ENCODE measurements at regions not wholly inside any gene's neighbourhood (a gene's known extent, or its start where the extent isn't known, plus 50 kb on each side); places are given as distances from the start of the nearest gene placed in this dataset.

- no peaks in the 10 kb centered on the region for H3K9me3 ChIP-seq (replicated peaks; ENCODE audit: control insufficient read depth, insufficient read depth, low read depth, low read length)
- ChIA-PET CTCF (ENCODE audit: low intra/inter-chr PET ratio) (no interaction called here), POLR2A (no interaction called here)
- no peak overlapping the region for H3K9ac ChIP-seq (ENCODE audit: insufficient read depth in 1 of 2, low read depth in 2 of 2, low read length in 2 of 2)
- no peaks in the 10 kb centered on the region for H4K20me1 ChIP-seq (replicated peaks; ENCODE audit: control insufficient read depth, insufficient read depth, low read length)
- H3K36me3 ChIP-seq (ENCODE audit: control insufficient read depth, insufficient read depth, low read length) = no peaks in the 10 kb centered on the region
- H3K79me2 ChIP-seq (ENCODE audit: control insufficient read depth, insufficient read depth, low read length) = no peaks in the 10 kb centered on the region
- intact Hi-C loops (cut with micrococcal nuclease) = no loop called here
- H3K4me1 ChIP-seq (replicated peaks in 1 of 2; ENCODE audit: control insufficient read depth in 2 of 2, insufficient read depth in 2 of 2, low read length in 2 of 2) = no peaks in the 10 kb centered on the region
- ATAC-seq = no peak
- H3K27me3 ChIP-seq (ENCODE audit: control insufficient read depth in 2 of 2, insufficient read depth in 2 of 2, low read length in 2 of 2) = no peaks in the 10 kb centered on the region
- no peak for FAIRE-seq
- DNase-seq (ENCODE audit: extremely low read depth in 1 of 4, low spot score in 3 of 4) = no peak
- no peaks in the 10 kb centered on the region for H3K9me1 ChIP-seq (ENCODE audit: control insufficient read depth, insufficient read depth, low read length)
- 8% methylated on average over 5 of the region's 5 CpGs for WGBS (ENCODE audit: insufficient coverage, low coverage, missing lambda C conversion rate)
- no peak overlapping the region for H3K4me3 ChIP-seq
- no peak overlapping the region for H3K27ac ChIP-seq (ENCODE audit: extremely low read depth, low read depth, low read length)
- in situ Hi-C loops (cut with MboI) = no loop called here
- H2AFZ ChIP-seq (ENCODE audit: low read depth, low read length) = no peak overlapping the region
- no peak overlapping the region for H3K4me2 ChIP-seq (ENCODE audit: insufficient read depth, low read length)
- BruUV-seq (replicated peaks) = no TSS peak
- TF ChIP-seq ATF2 (CRISPR knock-in tag; IDR thresholded peaks at IDR 0.05) = no peak
- no peak for TF ChIP-seq ZFPM2 (CRISPR knock-in tag; IDR thresholded peaks at IDR 0.05)
- no peak for TF ChIP-seq GABPB2 (CRISPR knock-in tag; conservative IDR thresholded peaks at IDR 0.05)
- no peak for TF ChIP-seq ZNF174 (CRISPR knock-in tag; IDR thresholded peaks at IDR 0.05)
- TF ChIP-seq MIER1 (IDR thresholded peaks at IDR 0.05; ENCODE audit: low read depth) = no peak
- no peak for TF ChIP-seq MXI1 (IDR thresholded peaks at IDR 0.05; ENCODE audit: low read depth, low read length)
- no peak for TF ChIP-seq SOX6 (IDR thresholded peaks at IDR 0.05)
- no peak for TF ChIP-seq KAT8 (IDR thresholded peaks at IDR 0.05; ENCODE audit: low read depth)
- TF ChIP-seq ZNF609 (CRISPR knock-in tag; IDR thresholded peaks at IDR 0.05; ENCODE audit: borderline replicate concordance) = no peak
- no peak for TF ChIP-seq ZBTB33 (CRISPR knock-in tag; IDR thresholded peaks at IDR 0.05)
- no peak for TF ChIP-seq STAT5B (CRISPR knock-in tag; IDR thresholded peaks at IDR 0.05)
- TF ChIP-seq MITF (IDR thresholded peaks at IDR 0.05) = no peak
- no peak for TF ChIP-seq ZNF280B (CRISPR knock-in tag; IDR thresholded peaks at IDR 0.05)
These were observed 183.0 kb upstream of the HAND2 start for GRCh38 chr4:173713026-173713425.

Measured in K562 (cell line).